GM12878 (cell line): ENCODE measurements at regions not wholly inside any gene's neighbourhood (a gene's known extent, or its start where the extent isn't known, plus 50 kb on each side); places are given as distances from the start of the nearest gene placed in this dataset.

Source experiments
- ATAC-seq: fragments of 200-7000 bp; cut with Tn5 transposase; 3 replicates; pipeline ENCODE4 v1.9.1; 2020; ENCODE audit warnings: mild to moderate bottlenecking, moderate library complexity
- BruUV-seq: library from RNA; stranded (reverse); fragments of 400-500 nt; replicated peaks from 2 replicates; lab custom pipeline; 2021; lab: Mats Ljungman, UMichigan
- CTCF ChIA-PET: fragments of 300-600 bp; sonication (Branson Sonifier 250); formaldehyde crosslinking; extraction: SDS; loops from one replicate; lab custom pipeline; 2021; ENCODE audit warnings: inconsistent platforms; lab: Yijun Ruan, JAX
- POLR2A ChIA-PET: fragments of 350-600 bp; formaldehyde crosslinking; extraction: SDS; loops from one replicate; lab custom pipeline; 2021; ENCODE audit warnings: inconsistent platforms; lab: Charles Lee
- RAD21 ChIA-PET: fragments of 300-600 bp; sonication (Branson Sonifier 250); formaldehyde crosslinking; loops from one replicate; lab custom pipeline; 2023; ENCODE audit warnings: antibody characterized with exemption; ENCODE audit not compliant: unreplicated experiment; lab: Charles Lee
- SMC1A ChIA-PET: fragments of 300-600 bp; sonication (Branson Sonifier 250); formaldehyde crosslinking; loops from one replicate; lab custom pipeline; 2023; ENCODE audit not compliant: unreplicated experiment, uncharacterized antibody; lab: Charles Lee
- DNase-seq: peaks from one replicate; pipeline ENCODE4 v3.0.0-alpha.2; 2011; ENCODE audit warnings: low read depth, low spot score
- FAIRE-seq: peaks from 3 replicates; lab custom pipeline; 2011; peaks lifted over from hg19 to GRCh38; lab: Jason Lieb, UNC
- H2AFZ ChIP-seq: 2 replicates; pipeline ENCODE4 v1.6.0; 2011; ENCODE audit warnings: low read depth, low read length, control low read depth; ENCODE audit not compliant: control insufficient read depth
- H3K27ac ChIP-seq: 2 replicates; pipeline ENCODE4 v1.5.1; 2011; ENCODE audit warnings: control low read depth; ENCODE audit not compliant: control insufficient read depth, insufficient read depth
- H3K27me3 ChIP-seq, 2 experiments: replicated peaks in 1 of 2; 2 replicates each; pipeline versions ENCODE4 v1.6.0 to v1.6.1; 2011; ENCODE audit warnings: low read length in 1 of 2; ENCODE audit not compliant: control insufficient read depth in 2 of 2, insufficient read depth in 2 of 2
- H3K36me3 ChIP-seq, 2 experiments: 2 replicates each; pipeline ENCODE4 v1.5.1; 2011; ENCODE audit warnings: low read length in 1 of 2; ENCODE audit not compliant: control insufficient read depth in 2 of 2, insufficient read depth in 2 of 2
- H3K4me1 ChIP-seq: 2 replicates; pipeline ENCODE4 v1.6.1; 2011; ENCODE audit warnings: mild to moderate bottlenecking, low read length, moderate library complexity, mixed read lengths; ENCODE audit not compliant: control insufficient read depth, insufficient read depth
- H3K4me2 ChIP-seq: 2 replicates; pipeline ENCODE4 v1.6.0; 2011; ENCODE audit warnings: control low read depth; ENCODE audit not compliant: control insufficient read depth, insufficient read depth
- H3K4me3 ChIP-seq: fragments of 200-600 bp; sonication (generic); 2 replicates; pipeline ENCODE4 v1.5.1; 2016
- H3K79me2 ChIP-seq: 2 replicates; pipeline ENCODE4 v1.6.0; 2011; ENCODE audit warnings: low read length; ENCODE audit not compliant: control insufficient read depth, insufficient read depth
- H3K9ac ChIP-seq: 2 replicates; pipeline ENCODE4 v1.8.0; 2011; ENCODE audit warnings: low read length, control low read depth, mixed read lengths; ENCODE audit not compliant: control insufficient read depth, insufficient read depth
- H3K9me3 ChIP-seq: replicated peaks from 3 replicates; pipeline ENCODE4 v1.5.1; 2011; ENCODE audit warnings: mild to moderate bottlenecking, low read length; ENCODE audit not compliant: control insufficient read depth, insufficient read depth
- H4K20me1 ChIP-seq: 2 replicates; pipeline ENCODE4 v1.6.0; 2011; ENCODE audit not compliant: control insufficient read depth, insufficient read depth
- CEBPB ChIP-seq, 2 experiments: fragments of 150-350 bp in 1 of 2; IDR thresholded peaks; 2 replicates each; pipeline ENCODE4 v1.6.1; 2012 to 2014; ENCODE audit warnings: low read depth in 2 of 2, low read length in 2 of 2, borderline replicate concordance in 1 of 2, inconsistent platforms in 1 of 2
- IKZF1 ChIP-seq: fragments of 450-650 bp; conservative IDR thresholded peaks from 2 replicates; pipeline ENCODE4 v1.6.1; 2017; ENCODE audit warnings: antibody characterized with exemption, mild to moderate bottlenecking
- IKZF2 ChIP-seq, 2 experiments: fragments of 450-650 bp; IDR thresholded peaks; 2 replicates each; pipeline ENCODE4 v1.6.1; 2017; ENCODE audit warnings: mild to moderate bottlenecking in 2 of 2, moderate library complexity in 2 of 2
- NFIC ChIP-seq: IDR thresholded peaks from 2 replicates; pipeline ENCODE4 v1.6.1; 2012; ENCODE audit warnings: low read depth, mild to moderate bottlenecking, inconsistent platforms, low read length, moderate library complexity
- NR2C1 ChIP-seq: fragments of 450-650 bp; IDR thresholded peaks from 2 replicates; pipeline ENCODE4 v1.6.1; 2017; ENCODE audit warnings: antibody characterized with exemption, mild to moderate bottlenecking, moderate library complexity
- STAT3 ChIP-seq: IDR thresholded peaks from 2 replicates; pipeline ENCODE4 v1.6.1; 2011; ENCODE audit warnings: low read depth, low read length, improper control_type of control experiment
- TBL1XR1 ChIP-seq: IDR thresholded peaks from 2 replicates; pipeline ENCODE4 v1.6.1; 2012; ENCODE audit warnings: low read depth, low read length, improper control_type of control experiment
- WRNIP1 ChIP-seq: IDR thresholded peaks from 2 replicates; pipeline ENCODE4 v1.6.1; 2011; ENCODE audit warnings: low read depth, low read length, improper control_type of control experiment, borderline replicate concordance
- WGBS: methylation state at CpG from one replicate; pipeline ENCODE4 v1.1.6; 2016; ENCODE audit warnings: low lambda C conversion rate; ENCODE audit not compliant: insufficient replicate concordance, insufficient coverage; ENCODE audit errors: missing lambda C conversion rate; 5-methylcytosine and 5-hydroxymethylcytosine counted together
- in situ Hi-C: fragments of 300-500 bp; cut with MboI; formaldehyde crosslinking; loops from 9 replicates; pipeline ENCODE4 v1.14.3; 2018; ENCODE audit warnings: mixed read lengths
- intact Hi-C: fragments of 100-400 bp; cut with micrococcal nuclease; formaldehyde crosslinking; loops from one replicate; pipeline ENCODE4 v1.14.2; 2022; ENCODE audit not compliant: unreplicated experiment
- TF ChIP-seq, protein P1 (sequence below): IDR thresholded peaks from 2 replicates; pipeline ENCODE4 v1.6.1; 2012; ENCODE audit warnings: improper control_type of control experiment, low read depth, low read length; ENCODE audit not compliant: insufficient replicate concordance
- TF ChIP-seq, protein P2 (sequence below): fragments of 450-650 bp; IDR thresholded peaks from 2 replicates; pipeline ENCODE4 v1.6.1; 2017; ENCODE audit warnings: low read depth, mild to moderate bottlenecking, moderate library complexity

DNA sequence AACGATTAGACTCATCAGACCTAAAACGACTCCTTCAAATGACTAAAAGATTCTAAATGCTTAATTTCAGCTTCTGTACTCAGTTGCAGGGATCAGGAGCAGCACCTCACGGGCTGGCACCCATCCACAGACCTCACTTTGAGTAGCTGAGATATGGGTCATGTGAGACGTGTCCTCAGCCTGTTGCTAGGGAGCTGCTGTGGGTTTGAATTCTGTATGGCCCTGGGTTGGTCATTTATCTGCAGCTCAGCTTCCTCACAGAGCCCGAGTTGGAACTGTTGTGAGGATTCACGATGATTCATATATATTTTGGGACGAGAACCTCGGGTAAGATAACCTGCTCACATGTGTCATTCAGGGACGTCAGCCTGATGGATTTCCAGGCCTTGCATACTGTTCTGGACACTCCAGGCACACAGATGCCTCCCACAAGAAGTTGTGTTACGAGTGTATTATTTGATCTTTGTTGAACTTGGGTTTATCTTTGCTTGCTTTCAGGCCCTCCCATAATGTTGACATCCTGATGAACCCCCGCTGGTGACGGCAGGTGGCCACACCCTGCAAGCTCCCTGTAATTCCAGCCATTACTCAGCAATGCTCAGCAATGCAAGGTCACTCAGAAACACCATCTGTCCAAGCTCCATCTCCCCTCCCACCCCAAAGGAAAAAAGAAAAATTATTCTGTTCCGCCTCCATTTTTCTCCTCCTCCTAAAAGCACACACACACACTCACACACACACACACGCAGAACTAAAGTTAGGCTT, 137.6 kb downstream of the RBFOX3 start:
- RAD21 ChIA-PET = no interaction called here
- POLR2A ChIA-PET = no interaction called here
- WGBS = 10% methylated on average over 14 of the region's 14 CpGs
- no peak overlapping the region for H3K9ac ChIP-seq
- TF ChIP-seq IKZF1 (no peak), NR2C1 (no peak), TBL1XR1 (no peak), IKZF2 (IDR thresholded peaks at IDR 0.05) (no peak), NFIC (no peak), STAT3 (no peak), WRNIP1 (no peak), CEBPB (IDR thresholded peaks at IDR 0.05; ENCODE audit: borderline replicate concordance in 1 of 2, low read depth in 2 of 2, low read length in 2 of 2) (no peak)
- TF ChIP-seq, protein P1, sequence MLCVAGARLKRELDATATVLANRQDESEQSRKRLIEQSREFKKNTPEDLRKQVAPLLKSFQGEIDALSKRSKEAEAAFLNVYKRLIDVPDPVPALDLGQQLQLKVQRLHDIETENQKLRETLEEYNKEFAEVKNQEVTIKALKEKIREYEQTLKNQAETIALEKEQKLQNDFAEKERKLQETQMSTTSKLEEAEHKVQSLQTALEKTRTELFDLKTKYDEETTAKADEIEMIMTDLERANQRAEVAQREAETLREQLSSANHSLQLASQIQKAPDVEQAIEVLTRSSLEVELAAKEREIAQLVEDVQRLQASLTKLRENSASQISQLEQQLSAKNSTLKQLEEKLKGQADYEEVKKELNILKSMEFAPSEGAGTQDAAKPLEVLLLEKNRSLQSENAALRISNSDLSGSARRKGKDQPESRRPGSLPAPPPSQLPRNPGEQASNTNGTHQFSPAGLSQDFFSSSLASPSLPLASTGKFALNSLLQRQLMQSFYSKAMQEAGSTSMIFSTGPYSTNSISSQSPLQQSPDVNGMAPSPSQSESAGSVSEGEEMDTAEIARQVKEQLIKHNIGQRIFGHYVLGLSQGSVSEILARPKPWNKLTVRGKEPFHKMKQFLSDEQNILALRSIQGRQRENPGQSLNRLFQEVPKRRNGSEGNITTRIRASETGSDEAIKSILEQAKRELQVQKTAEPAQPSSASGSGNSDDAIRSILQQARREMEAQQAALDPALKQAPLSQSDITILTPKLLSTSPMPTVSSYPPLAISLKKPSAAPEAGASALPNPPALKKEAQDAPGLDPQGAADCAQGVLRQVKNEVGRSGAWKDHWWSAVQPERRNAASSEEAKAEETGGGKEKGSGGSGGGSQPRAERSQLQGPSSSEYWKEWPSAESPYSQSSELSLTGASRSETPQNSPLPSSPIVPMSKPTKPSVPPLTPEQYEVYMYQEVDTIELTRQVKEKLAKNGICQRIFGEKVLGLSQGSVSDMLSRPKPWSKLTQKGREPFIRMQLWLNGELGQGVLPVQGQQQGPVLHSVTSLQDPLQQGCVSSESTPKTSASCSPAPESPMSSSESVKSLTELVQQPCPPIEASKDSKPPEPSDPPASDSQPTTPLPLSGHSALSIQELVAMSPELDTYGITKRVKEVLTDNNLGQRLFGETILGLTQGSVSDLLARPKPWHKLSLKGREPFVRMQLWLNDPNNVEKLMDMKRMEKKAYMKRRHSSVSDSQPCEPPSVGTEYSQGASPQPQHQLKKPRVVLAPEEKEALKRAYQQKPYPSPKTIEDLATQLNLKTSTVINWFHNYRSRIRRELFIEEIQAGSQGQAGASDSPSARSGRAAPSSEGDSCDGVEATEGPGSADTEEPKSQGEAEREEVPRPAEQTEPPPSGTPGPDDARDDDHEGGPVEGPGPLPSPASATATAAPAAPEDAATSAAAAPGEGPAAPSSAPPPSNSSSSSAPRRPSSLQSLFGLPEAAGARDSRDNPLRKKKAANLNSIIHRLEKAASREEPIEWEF = no peak
- TF ChIP-seq, protein P2, sequence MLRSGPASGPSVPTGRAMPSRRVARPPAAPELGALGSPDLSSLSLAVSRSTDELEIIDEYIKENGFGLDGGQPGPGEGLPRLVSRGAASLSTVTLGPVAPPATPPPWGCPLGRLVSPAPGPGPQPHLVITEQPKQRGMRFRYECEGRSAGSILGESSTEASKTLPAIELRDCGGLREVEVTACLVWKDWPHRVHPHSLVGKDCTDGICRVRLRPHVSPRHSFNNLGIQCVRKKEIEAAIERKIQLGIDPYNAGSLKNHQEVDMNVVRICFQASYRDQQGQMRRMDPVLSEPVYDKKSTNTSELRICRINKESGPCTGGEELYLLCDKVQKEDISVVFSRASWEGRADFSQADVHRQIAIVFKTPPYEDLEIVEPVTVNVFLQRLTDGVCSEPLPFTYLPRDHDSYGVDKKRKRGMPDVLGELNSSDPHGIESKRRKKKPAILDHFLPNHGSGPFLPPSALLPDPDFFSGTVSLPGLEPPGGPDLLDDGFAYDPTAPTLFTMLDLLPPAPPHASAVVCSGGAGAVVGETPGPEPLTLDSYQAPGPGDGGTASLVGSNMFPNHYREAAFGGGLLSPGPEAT = no peak
- H3K79me2 ChIP-seq = no peaks in the 10 kb centered on the region
- H2AFZ ChIP-seq = no peak overlapping the region
- H3K4me2 ChIP-seq = no peak overlapping the region
- no TSS peak for BruUV-seq
- no peak for ATAC-seq
- H3K4me3 ChIP-seq = no peak overlapping the region
- H4K20me1 ChIP-seq = no peaks in the 10 kb centered on the region
- SMC1A ChIA-PET = no interaction called here
- H3K27me3 ChIP-seq = peaks cover 0 to 5% of the 10 kb centered on the region in 2 experiments; a peak in 2 of 4 replicates
- H3K4me1 ChIP-seq = no peaks in the 10 kb centered on the region
- no peaks in the 10 kb centered on the region for H3K36me3 ChIP-seq
- intact Hi-C loops = no loop called here
- in situ Hi-C loops = no loop called here
- CTCF ChIA-PET = no interaction called here
- no peak overlapping the region for H3K27ac ChIP-seq
- no peak for FAIRE-seq
- H3K9me3 ChIP-seq = no peaks in the 10 kb centered on the region
- DNase-seq = no peak
